Osteoblast (primary cell): ENCODE measurements at regions not wholly inside any gene's neighbourhood (a gene's known extent, or its start where the extent isn't known, plus 50 kb on each side); places are given as distances from the start of the nearest gene placed in this dataset.

ENCODE experiments used
- DNase-seq: peaks from one replicate; pipeline ENCODE4 v3.0.0; 2011; ENCODE audit warnings: low spot score, mixed read lengths; ENCODE audit not compliant: insufficient read length; ENCODE audit errors: missing footprints
- H2AFZ ChIP-seq: 2 replicates; pipeline ENCODE4 v1.6.0; 2011; ENCODE audit warnings: mild to moderate bottlenecking, low read length
- H3K27ac ChIP-seq: 2 replicates; pipeline ENCODE4 v1.5.1; 2011; ENCODE audit warnings: mild to moderate bottlenecking, low read depth, low read length, moderate library complexity
- H3K27me3 ChIP-seq: 2 replicates; pipeline ENCODE4 v1.6.0; 2012; ENCODE audit warnings: mild to moderate bottlenecking, control low read depth, inconsistent platforms, low read length, moderate library complexity; ENCODE audit not compliant: insufficient read depth
- H3K36me3 ChIP-seq: 2 replicates; pipeline ENCODE4 v1.5.1; 2011; ENCODE audit warnings: mild to moderate bottlenecking, low read length, control low read depth, moderate library complexity; ENCODE audit not compliant: insufficient read depth
- H3K4me1 ChIP-seq: 2 replicates; pipeline ENCODE4 v1.5.1; 2011; ENCODE audit warnings: mild to moderate bottlenecking, low read length, control low read depth, moderate library complexity; ENCODE audit not compliant: insufficient read depth
- H3K4me2 ChIP-seq: 2 replicates; pipeline ENCODE4 v1.6.0; 2011; ENCODE audit warnings: mild to moderate bottlenecking, low read length; ENCODE audit not compliant: insufficient read depth
- H3K4me3 ChIP-seq: fragments of 200-600 bp; sonication (generic); 3 replicates; pipeline ENCODE4 v1.5.1; 2012; ENCODE audit warnings: mild to moderate bottlenecking, low read length, inconsistent platforms; ENCODE audit not compliant: insufficient read depth
- H3K79me2 ChIP-seq: 2 replicates; pipeline ENCODE4 v1.6.0; 2012; ENCODE audit warnings: mild to moderate bottlenecking, low read length, control low read depth, inconsistent platforms; ENCODE audit not compliant: insufficient read depth
- H3K9me3 ChIP-seq: 2 replicates; pipeline ENCODE4 v1.5.1; 2011; ENCODE audit warnings: low read depth, low read length, control low read depth
- H4K20me1 ChIP-seq: 2 replicates; pipeline ENCODE4 v1.6.0; 2012; ENCODE audit warnings: mild to moderate bottlenecking, low read length, control low read depth; ENCODE audit not compliant: insufficient read depth
- CTCF ChIP-seq: IDR thresholded peaks from 2 replicates; pipeline ENCODE4 v1.5.1; 2011; ENCODE audit warnings: mild to moderate bottlenecking, low read depth, low read length, moderate library complexity; ENCODE audit errors: extremely low read depth

DNA sequence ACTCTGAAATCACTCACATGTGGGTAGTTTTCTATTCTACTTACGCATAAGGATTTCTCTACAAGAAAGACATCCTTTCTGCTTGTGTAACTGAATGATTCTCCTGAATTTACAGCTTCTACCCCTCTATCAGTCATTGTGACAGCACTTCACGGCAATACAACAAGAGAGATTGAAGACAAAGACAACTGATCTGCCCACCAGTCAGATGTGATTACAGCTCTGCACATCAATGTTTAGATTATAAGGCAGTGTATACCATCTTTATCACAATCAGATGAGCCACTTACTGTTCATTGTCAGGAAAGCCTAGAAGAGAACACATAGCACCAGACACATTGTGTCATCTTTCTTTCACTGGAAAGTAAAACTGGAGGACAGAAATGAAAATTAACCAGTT is 324.4 kb downstream of the CENPC start:
- no peak overlapping the region for H3K4me2 ChIP-seq
- no peak for TF ChIP-seq CTCF
- DNase-seq = no peak
- no peaks in the 10 kb centered on the region for H3K36me3 ChIP-seq
- no peaks in the 10 kb centered on the region for H4K20me1 ChIP-seq
- no peak overlapping the region for H2AFZ ChIP-seq
- H3K79me2 ChIP-seq = no peaks in the 10 kb centered on the region
- H3K9me3 ChIP-seq = peaks cover 2% of the 10 kb centered on the region
- H3K4me1 ChIP-seq = no peaks in the 10 kb centered on the region
- H3K27ac ChIP-seq = no peak overlapping the region
- no peak overlapping the region for H3K4me3 ChIP-seq
- no peaks in the 10 kb centered on the region for H3K27me3 ChIP-seq

DNA sequence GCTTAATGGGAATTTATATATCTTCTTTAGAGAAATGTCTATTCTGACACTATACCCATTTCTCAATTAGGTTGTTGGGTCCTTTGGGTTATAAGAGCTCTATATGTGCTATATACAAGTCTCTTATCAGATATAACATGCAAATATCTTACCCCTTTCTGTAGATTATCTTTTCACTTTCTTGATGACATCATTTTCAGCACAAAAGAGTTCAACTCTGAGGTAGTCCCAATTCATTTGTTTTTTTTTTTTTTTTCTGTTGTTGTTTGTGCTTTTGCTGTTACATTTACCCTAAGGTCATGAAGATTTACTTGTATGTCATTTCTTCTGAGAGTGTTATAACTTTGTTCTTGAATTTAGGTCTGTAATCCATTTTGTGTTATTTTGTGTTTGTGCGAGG is 326.4 kb downstream of the CENPC start:
- Histone ChIP-seq H3K79me2 (no peaks in the 10 kb centered on the region), H3K4me1 (no peaks in the 10 kb centered on the region), H3K4me2 (no peak overlapping the region), H3K27me3 (no peaks in the 10 kb centered on the region), H2AFZ (no peak overlapping the region), H3K9me3 (peaks cover 2% of the 10 kb centered on the region), H3K4me3 (no peak overlapping the region), H3K27ac (no peak overlapping the region), H3K36me3 (no peaks in the 10 kb centered on the region), H4K20me1 (no peaks in the 10 kb centered on the region)
- no peak for TF ChIP-seq CTCF
- no peak for DNase-seq

DNA sequence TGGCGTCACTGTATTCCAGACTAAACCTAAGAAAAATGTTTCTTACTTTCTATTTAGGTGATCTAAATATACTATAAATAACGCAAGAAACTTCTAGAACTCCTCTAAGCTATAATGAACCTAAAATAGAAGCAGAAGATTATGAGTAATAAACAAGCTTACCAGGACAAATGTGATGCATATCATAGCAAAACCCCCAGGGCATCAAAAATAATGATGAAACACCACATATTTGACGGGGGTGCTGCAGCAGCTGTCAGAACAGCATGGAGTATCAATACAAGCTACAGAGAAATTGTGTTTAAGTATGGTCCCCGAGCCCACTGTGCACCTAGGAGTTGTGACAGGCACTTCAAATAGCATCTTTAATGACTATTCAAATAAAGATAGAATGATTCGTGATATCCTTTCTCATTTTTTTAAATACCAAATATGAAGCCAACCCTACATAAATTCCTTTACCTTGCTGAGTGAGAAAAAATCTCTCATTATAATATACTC is 337.3 kb downstream of the CENPC start:
- H3K36me3 ChIP-seq = no peaks in the 10 kb centered on the region

DNA sequence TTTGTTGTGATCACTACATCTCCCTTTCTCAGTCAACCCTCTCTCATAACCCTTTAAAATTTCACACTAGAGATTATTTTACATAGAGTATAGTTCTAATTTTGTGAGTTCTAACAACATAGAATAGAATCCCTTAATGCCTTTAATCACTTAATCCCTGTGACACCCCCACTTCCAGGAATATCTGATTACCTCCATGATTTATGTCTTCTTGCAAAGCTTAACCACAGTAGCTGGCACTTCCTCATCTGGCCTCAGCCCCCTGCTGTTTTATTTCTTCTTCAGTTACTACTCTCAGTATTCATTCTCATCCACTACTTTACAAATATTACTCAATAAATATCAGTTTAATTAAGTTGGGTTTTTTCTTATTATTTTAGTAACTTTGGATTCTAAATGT is 340.9 kb downstream of the CENPC start:
- H3K4me1 ChIP-seq = no peaks in the 10 kb centered on the region
- H3K79me2 ChIP-seq = no peaks in the 10 kb centered on the region
- H3K4me3 ChIP-seq = no peak overlapping the region
- TF ChIP-seq CTCF = no peak
- no peak overlapping the region for H2AFZ ChIP-seq
- H3K4me2 ChIP-seq = no peak overlapping the region
- no peak overlapping the region for H3K27ac ChIP-seq
- no peaks in the 10 kb centered on the region for H3K27me3 ChIP-seq
- no peaks in the 10 kb centered on the region for H4K20me1 ChIP-seq
- no peaks in the 10 kb centered on the region for H3K9me3 ChIP-seq
- no peaks in the 10 kb centered on the region for H3K36me3 ChIP-seq
- no peak for DNase-seq

More for the DNA sequence above, 337.3 kb downstream of the CENPC start:
- no peaks in the 10 kb centered on the region for H3K9me3 ChIP-seq
- H3K4me2 ChIP-seq = no peak overlapping the region
- no peak for DNase-seq
- no peaks in the 10 kb centered on the region for H3K79me2 ChIP-seq
- H3K27ac ChIP-seq = no peak overlapping the region
- no peaks in the 10 kb centered on the region for H3K4me1 ChIP-seq
- no peak overlapping the region for H3K4me3 ChIP-seq
- H3K27me3 ChIP-seq = no peaks in the 10 kb centered on the region
- H2AFZ ChIP-seq = no peak overlapping the region
- no peaks in the 10 kb centered on the region for H4K20me1 ChIP-seq
- no peak for TF ChIP-seq CTCF
